ENCODE measurements at regions not wholly inside any gene's neighbourhood (a gene's known extent, or its start where the extent isn't known, plus 50 kb on each side); places are given as distances from the start of the nearest gene placed in this dataset.

DNA sequence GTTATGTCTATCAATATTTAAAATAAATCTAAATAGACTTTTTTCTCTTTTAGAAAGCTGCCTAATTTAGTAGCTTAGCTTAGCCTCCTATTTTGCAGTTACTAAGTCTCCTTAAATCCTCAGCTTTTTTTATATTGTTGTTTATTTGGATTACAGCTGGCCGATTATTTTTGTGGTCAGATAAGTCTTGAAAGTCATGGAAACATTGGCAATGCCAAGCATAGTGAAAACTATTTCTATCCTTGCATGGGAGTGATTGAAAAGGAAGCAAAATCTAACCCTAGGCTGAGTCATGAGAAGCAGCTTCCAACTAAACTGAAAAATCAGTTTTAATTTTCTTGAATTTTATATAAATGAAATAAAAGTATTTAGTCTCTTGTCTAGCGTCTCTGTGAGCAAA lies 1063.0 kb upstream of the GBE1 start:
- no peaks in the 10 kb centered on the region for H3K36me3 ChIP-seq (ENCODE audit: insufficient read depth)
- H3K4me1 ChIP-seq (ENCODE audit: insufficient read depth) = no peaks in the 10 kb centered on the region
- Mint-ChIP-seq H3K4me3 (no peak overlapping the region), H3K27ac (no peak overlapping the region), H3K27me3 (ENCODE audit: insufficient read depth, low read depth, poor library complexity) (no peaks in the 10 kb centered on the region), H3K9me3 (no peaks in the 10 kb centered on the region), H3K36me3 (ENCODE audit: low read depth) (no peaks in the 10 kb centered on the region), H3K4me1 (no peaks in the 10 kb centered on the region)
- DNase-seq (ENCODE audit: low spot score) (no peak), ATAC-seq (no peak)
- no peak overlapping the region for H3K4me3 ChIP-seq
- TF ChIP-seq POLR2AphosphoS5 (IDR thresholded peaks at IDR 0.05; ENCODE audit: low read depth) (no peak), STAT1 (IDR thresholded peaks at IDR 0.05; ENCODE audit: unreplicated experiment) (no peak), ZNF331 (CRISPR knock-in tag; IDR thresholded peaks at IDR 0.05; ENCODE audit: low read depth) (no peak)
- TF ChIP-seq, protein P1, sequence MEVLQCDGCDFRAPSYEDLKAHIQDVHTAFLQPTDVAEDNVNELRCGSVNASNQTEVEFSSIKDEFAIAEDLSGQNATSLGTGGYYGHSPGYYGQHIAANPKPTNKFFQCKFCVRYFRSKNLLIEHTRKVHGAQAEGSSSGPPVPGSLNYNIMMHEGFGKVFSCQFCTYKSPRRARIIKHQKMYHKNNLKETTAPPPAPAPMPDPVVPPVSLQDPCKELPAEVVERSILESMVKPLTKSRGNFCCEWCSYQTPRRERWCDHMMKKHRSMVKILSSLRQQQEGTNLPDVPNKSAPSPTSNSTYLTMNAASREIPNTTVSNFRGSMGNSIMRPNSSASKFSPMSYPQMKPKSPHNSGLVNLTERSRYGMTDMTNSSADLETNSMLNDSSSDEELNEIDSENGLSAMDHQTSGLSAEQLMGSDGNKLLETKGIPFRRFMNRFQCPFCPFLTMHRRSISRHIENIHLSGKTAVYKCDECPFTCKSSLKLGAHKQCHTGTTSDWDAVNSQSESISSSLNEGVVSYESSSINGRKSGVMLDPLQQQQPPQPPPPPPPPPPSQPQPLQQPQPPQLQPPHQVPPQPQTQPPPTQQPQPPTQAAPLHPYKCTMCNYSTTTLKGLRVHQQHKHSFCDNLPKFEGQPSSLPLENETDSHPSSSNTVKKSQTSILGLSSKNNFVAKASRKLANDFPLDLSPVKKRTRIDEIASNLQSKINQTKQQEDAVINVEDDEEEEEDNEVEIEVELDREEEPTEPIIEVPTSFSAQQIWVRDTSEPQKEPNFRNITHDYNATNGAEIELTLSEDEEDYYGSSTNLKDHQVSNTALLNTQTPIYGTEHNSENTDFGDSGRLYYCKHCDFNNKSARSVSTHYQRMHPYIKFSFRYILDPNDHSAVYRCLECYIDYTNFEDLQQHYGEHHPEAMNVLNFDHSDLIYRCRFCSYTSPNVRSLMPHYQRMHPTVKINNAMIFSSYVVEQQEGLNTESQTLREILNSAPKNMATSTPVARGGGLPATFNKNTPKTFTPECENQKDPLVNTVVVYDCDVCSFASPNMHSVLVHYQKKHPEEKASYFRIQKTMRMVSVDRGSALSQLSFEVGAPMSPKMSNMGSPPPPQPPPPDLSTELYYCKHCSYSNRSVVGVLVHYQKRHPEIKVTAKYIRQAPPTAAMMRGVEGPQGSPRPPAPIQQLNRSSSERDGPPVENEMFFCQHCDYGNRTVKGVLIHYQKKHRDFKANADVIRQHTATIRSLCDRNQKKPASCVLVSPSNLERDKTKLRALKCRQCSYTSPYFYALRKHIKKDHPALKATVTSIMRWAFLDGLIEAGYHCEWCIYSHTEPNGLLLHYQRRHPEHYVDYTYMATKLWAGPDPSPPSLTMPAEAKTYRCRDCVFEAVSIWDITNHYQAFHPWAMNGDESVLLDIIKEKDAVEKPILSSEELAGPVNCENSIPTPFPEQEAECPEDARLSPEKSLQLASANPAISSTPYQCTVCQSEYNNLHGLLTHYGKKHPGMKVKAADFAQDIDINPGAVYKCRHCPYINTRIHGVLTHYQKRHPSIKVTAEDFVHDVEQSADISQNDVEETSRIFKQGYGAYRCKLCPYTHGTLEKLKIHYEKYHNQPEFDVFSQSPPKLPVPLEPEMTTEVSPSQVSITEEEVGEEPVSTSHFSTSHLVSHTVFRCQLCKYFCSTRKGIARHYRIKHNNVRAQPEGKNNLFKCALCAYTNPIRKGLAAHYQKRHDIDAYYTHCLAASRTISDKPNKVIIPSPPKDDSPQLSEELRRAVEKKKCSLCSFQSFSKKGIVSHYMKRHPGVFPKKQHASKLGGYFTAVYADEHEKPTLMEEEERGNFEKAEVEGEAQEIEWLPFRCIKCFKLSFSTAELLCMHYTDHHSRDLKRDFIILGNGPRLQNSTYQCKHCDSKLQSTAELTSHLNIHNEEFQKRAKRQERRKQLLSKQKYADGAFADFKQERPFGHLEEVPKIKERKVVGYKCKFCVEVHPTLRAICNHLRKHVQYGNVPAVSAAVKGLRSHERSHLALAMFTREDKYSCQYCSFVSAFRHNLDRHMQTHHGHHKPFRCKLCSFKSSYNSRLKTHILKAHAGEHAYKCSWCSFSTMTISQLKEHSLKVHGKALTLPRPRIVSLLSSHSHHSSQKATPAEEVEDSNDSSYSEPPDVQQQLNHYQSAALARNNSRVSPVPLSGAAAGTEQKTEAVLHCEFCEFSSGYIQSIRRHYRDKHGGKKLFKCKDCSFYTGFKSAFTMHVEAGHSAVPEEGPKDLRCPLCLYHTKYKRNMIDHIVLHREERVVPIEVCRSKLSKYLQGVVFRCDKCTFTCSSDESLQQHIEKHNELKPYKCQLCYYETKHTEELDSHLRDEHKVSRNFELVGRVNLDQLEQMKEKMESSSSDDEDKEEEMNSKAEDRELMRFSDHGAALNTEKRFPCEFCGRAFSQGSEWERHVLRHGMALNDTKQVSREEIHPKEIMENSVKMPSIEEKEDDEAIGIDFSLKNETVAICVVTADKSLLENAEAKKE (CRISPR knock-in tag; IDR thresholded peaks at IDR 0.05) = no peak
- H3K27me3 ChIP-seq (ENCODE audit: insufficient read depth) = no peaks in the 10 kb centered on the region
- no peaks in the 10 kb centered on the region for H3K9me2 ChIP-seq (ENCODE audit: insufficient read depth)
- no peak overlapping the region for H3K27ac ChIP-seq (ENCODE audit: low read depth)
- H2AFZ ChIP-seq = no peak overlapping the region
- H4K20me1 ChIP-seq (replicated peaks; ENCODE audit: insufficient read depth) = no peaks in the 10 kb centered on the region
- H3F3A ChIP-seq (replicated peaks; ENCODE audit: low read depth) = no peaks in the 10 kb centered on the region
- no peaks in the 10 kb centered on the region for H3K79me2 ChIP-seq (replicated peaks; ENCODE audit: insufficient read depth)
- no peak overlapping the region for H3K4me2 ChIP-seq

DNA sequence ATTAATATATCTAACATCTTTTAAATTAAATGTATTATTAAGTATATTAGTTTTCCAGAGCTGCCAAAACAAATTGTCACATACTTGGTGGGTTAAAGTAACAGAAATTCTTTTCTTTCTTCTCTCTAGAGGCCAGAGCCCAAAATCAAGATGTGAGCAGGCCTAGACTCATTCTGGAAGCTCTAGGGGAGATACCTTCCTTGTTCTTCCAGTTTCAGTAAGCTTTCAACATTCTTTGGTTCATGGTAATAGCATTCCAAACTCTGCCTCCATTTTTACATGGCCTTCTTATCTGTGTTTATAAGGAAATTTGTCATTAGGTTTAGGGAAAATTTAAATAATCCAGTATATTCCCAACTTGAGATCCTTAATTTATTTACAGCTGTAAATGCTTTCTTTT lies 1054.6 kb upstream of the GBE1 start:
- Histone ChIP-seq H4K20me1 (replicated peaks; ENCODE audit: insufficient read depth) (no peaks in the 10 kb centered on the region), H3K79me2 (replicated peaks; ENCODE audit: insufficient read depth) (no peaks in the 10 kb centered on the region), H3K9me2 (ENCODE audit: insufficient read depth) (no peaks in the 10 kb centered on the region), H3F3A (replicated peaks; ENCODE audit: low read depth) (no peaks in the 10 kb centered on the region), H3K36me3 (ENCODE audit: insufficient read depth) (no peaks in the 10 kb centered on the region), H2AFZ (no peak overlapping the region), H3K4me2 (no peak overlapping the region), H3K27ac (ENCODE audit: low read depth) (no peak overlapping the region), H3K4me1 (ENCODE audit: insufficient read depth) (no peaks in the 10 kb centered on the region), H3K27me3 (ENCODE audit: insufficient read depth) (no peaks in the 10 kb centered on the region), H3K4me3 (no peak overlapping the region)
- H3K9me3 Mint-ChIP-seq = peaks cover 16% of the 10 kb centered on the region
- H3K27me3 Mint-ChIP-seq (ENCODE audit: insufficient read depth, low read depth, poor library complexity) = no peaks in the 10 kb centered on the region
- ATAC-seq (no peak), DNase-seq (ENCODE audit: low spot score) (no peak)
- H3K4me1 Mint-ChIP-seq = no peaks in the 10 kb centered on the region
- peaks cover 12% of the 10 kb centered on the region for H3K36me3 Mint-ChIP-seq (ENCODE audit: low read depth)
- H3K27ac Mint-ChIP-seq = no peak overlapping the region
- TF ChIP-seq ZNF331 (CRISPR knock-in tag; IDR thresholded peaks at IDR 0.05; ENCODE audit: low read depth) = no peak
- TF ChIP-seq STAT1 (IDR thresholded peaks at IDR 0.05; ENCODE audit: unreplicated experiment) = no peak
- no peak for TF ChIP-seq EZH2phosphoT487 (IDR thresholded peaks at IDR 0.05; ENCODE audit: unreplicated experiment)
- TF ChIP-seq, protein P2, sequence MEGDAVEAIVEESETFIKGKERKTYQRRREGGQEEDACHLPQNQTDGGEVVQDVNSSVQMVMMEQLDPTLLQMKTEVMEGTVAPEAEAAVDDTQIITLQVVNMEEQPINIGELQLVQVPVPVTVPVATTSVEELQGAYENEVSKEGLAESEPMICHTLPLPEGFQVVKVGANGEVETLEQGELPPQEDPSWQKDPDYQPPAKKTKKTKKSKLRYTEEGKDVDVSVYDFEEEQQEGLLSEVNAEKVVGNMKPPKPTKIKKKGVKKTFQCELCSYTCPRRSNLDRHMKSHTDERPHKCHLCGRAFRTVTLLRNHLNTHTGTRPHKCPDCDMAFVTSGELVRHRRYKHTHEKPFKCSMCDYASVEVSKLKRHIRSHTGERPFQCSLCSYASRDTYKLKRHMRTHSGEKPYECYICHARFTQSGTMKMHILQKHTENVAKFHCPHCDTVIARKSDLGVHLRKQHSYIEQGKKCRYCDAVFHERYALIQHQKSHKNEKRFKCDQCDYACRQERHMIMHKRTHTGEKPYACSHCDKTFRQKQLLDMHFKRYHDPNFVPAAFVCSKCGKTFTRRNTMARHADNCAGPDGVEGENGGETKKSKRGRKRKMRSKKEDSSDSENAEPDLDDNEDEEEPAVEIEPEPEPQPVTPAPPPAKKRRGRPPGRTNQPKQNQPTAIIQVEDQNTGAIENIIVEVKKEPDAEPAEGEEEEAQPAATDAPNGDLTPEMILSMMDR (conservative IDR thresholded peaks at IDR 0.05; ENCODE audit: low read depth in 2 of 2) = no peak
- TF ChIP-seq, protein P3, sequence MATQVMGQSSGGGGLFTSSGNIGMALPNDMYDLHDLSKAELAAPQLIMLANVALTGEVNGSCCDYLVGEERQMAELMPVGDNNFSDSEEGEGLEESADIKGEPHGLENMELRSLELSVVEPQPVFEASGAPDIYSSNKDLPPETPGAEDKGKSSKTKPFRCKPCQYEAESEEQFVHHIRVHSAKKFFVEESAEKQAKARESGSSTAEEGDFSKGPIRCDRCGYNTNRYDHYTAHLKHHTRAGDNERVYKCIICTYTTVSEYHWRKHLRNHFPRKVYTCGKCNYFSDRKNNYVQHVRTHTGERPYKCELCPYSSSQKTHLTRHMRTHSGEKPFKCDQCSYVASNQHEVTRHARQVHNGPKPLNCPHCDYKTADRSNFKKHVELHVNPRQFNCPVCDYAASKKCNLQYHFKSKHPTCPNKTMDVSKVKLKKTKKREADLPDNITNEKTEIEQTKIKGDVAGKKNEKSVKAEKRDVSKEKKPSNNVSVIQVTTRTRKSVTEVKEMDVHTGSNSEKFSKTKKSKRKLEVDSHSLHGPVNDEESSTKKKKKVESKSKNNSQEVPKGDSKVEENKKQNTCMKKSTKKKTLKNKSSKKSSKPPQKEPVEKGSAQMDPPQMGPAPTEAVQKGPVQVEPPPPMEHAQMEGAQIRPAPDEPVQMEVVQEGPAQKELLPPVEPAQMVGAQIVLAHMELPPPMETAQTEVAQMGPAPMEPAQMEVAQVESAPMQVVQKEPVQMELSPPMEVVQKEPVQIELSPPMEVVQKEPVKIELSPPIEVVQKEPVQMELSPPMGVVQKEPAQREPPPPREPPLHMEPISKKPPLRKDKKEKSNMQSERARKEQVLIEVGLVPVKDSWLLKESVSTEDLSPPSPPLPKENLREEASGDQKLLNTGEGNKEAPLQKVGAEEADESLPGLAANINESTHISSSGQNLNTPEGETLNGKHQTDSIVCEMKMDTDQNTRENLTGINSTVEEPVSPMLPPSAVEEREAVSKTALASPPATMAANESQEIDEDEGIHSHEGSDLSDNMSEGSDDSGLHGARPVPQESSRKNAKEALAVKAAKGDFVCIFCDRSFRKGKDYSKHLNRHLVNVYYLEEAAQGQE (IDR thresholded peaks at IDR 0.05; ENCODE audit: unreplicated experiment) = no peak
- H3K4me3 Mint-ChIP-seq = no peak overlapping the region
